ENCODE measurements at regions not wholly inside any gene's neighbourhood (a gene's known extent, or its start where the extent isn't known, plus 50 kb on each side); places are given as distances from the start of the nearest gene placed in this dataset.

GRCh38 chr12:102539651-102540553, 59.5 kb upstream of the IGF1 start:
- H2BK12ac ChIP-seq (ENCODE audit: low read depth, low read length) = no peak overlapping the region
- H3K4me2 ChIP-seq (ENCODE audit: insufficient read depth in 1 of 2, low read depth in 2 of 2, low read length in 2 of 2) = no peak overlapping the region
- no peak overlapping the region for H2BK15ac ChIP-seq (ENCODE audit: low read length)
- no peak overlapping the region for H2BK120ac ChIP-seq (replicated peaks; ENCODE audit: low read depth, low read length)
- H3K23ac ChIP-seq (ENCODE audit: insufficient read length) = no peak overlapping the region
- ChIA-PET CTCF (ENCODE audit: partially characterized antibody) (interaction anchor here (0.7 to 1.2 kb wide), 3 partner anchors 13 to 272 kb away, joined by 3 to 4 read pairs (median 3); no protein-coding TSS in a partner anchor), POLR2A (ENCODE audit: partially characterized antibody) (no interaction called here)
- WGBS, 2 experiments (ENCODE audit: extremely low coverage in 1 of 2, insufficient coverage in 1 of 2, insufficient read length in 1 of 2, insufficient replicate concordance in 2 of 2, low coverage in 1 of 2, low lambda C conversion rate in 2 of 2, missing lambda C conversion rate in 1 of 2) = 81% methylated on average over 10 of the region's 10 CpGs; no CpG with 5 or more reads in 1 of the 2 experiments
- H3K79me1 ChIP-seq (ENCODE audit: low read depth, low read length) = no peaks in the 10 kb centered on the region
- no peak overlapping the region for H3K27ac ChIP-seq (ENCODE audit: low read depth, low read length)
- no peak overlapping the region for H3K14ac ChIP-seq (ENCODE audit: insufficient read length)
- 0 out of 2 replicates have a peak overlapping the region, but pooled peaks have one; percentile 27 for H2AFZ ChIP-seq (ENCODE audit: low read length)
- peak overlapping the region; percentile 10 for H3K4ac ChIP-seq (replicated peaks; ENCODE audit: insufficient read length, low read depth, low read length)
- no peak overlapping the region for H4K8ac ChIP-seq (ENCODE audit: extremely low read depth, insufficient read depth, low read length)
- H3K9ac ChIP-seq (replicated peaks in 1 of 4; ENCODE audit: extremely low read depth in 1 of 4, low read depth in 3 of 4, low read length in 3 of 4) = no peak overlapping the region
- H4K91ac ChIP-seq (replicated peaks; ENCODE audit: insufficient read length, low read length) = no peak overlapping the region
- no peaks in the 10 kb centered on the region for H4K20me1 ChIP-seq (replicated peaks in 1 of 2; ENCODE audit: control insufficient read depth in 1 of 2, insufficient read depth in 2 of 2, low read length in 2 of 2)
- no peaks in the 10 kb centered on the region for H3K27me3 ChIP-seq (replicated peaks in 1 of 4; ENCODE audit: control insufficient read depth in 3 of 4, extremely low read depth in 1 of 4, insufficient read depth in 3 of 4, low read length in 3 of 4)
- no peak overlapping the region for H3K4me3 ChIP-seq (ENCODE audit: extremely low read depth in 1 of 4, insufficient read depth in 2 of 4, low read depth in 3 of 4, low read length in 4 of 4)
- no peaks in the 10 kb centered on the region for H3K9me3 ChIP-seq (ENCODE audit: insufficient read depth in 2 of 2, low read depth in 1 of 2, low read length in 1 of 2)
- H3K4me1 ChIP-seq (replicated peaks in 1 of 4; ENCODE audit: control insufficient read depth in 3 of 4, insufficient read depth in 4 of 4, low read length in 3 of 4) = peaks cover 0 to 3% (median 0%) of the 10 kb centered on the region in 4 experiments; a peak in 3 of 7 replicates
- H2AK5ac ChIP-seq (ENCODE audit: low read depth, low read length) = no peak overlapping the region
- TF ChIP-seq SP4 (IDR thresholded peaks at IDR 0.05; ENCODE audit: low read length) = no peak
- TF ChIP-seq NANOG (IDR thresholded peaks at IDR 0.05; ENCODE audit: insufficient read depth, low read depth, low read length, poor library complexity, severe bottlenecking) = no peak
- TF ChIP-seq USF2 (IDR thresholded peaks at IDR 0.05; ENCODE audit: low read length) = no peak
- no peak for TF ChIP-seq POU5F1 (IDR thresholded peaks at IDR 0.05; ENCODE audit: low read depth, low read length)
- no peak for TF ChIP-seq E2F6 (IDR thresholded peaks at IDR 0.05)
- TF ChIP-seq CHD1 (IDR thresholded peaks at IDR 0.05; ENCODE audit: low read depth, low read length) = no peak
- TF ChIP-seq TEAD4 (IDR thresholded peaks at IDR 0.05; ENCODE audit: low read depth, low read length) = peak; percentile 52; the same call in 1 of the 2 replicates
- TF ChIP-seq RXRA (IDR thresholded peaks at IDR 0.05; ENCODE audit: insufficient read depth, low read depth, low read length) = no peak
- H3K79me2 ChIP-seq (ENCODE audit: control insufficient read depth in 1 of 2, insufficient read depth in 2 of 2, low read length in 2 of 2) = no peaks in the 10 kb centered on the region
- H3K56ac ChIP-seq (replicated peaks; ENCODE audit: insufficient read length, low read depth, low read length) = no peak overlapping the region
- H4K5ac ChIP-seq (ENCODE audit: insufficient read length, low read depth, low read length) = no peak overlapping the region
- FAIRE-seq (no peak), DNase-seq (ENCODE audit: low read depth in 1 of 2, low spot score in 2 of 2) (no peak)
- H3K36me3 ChIP-seq (ENCODE audit: control insufficient read depth in 2 of 4, insufficient read depth in 4 of 4, low read length in 3 of 4) = no peaks in the 10 kb centered on the region
- H2BK20ac ChIP-seq (ENCODE audit: low read length) = no peak overlapping the region
- H3K23me2 ChIP-seq (ENCODE audit: low read depth, low read length) = peaks cover 6% of the 10 kb centered on the region; the same call in 1 of the 2 replicates
- H2BK5ac ChIP-seq (ENCODE audit: low read depth, low read length) = no peak overlapping the region
- no peak overlapping the region for H3K18ac ChIP-seq (ENCODE audit: extremely low read depth, low read length)

All from H1 (cell line).